ENCODE measurements at regions not wholly inside any gene's neighbourhood (a gene's known extent, or its start where the extent isn't known, plus 50 kb on each side); places are given as distances from the start of the nearest gene placed in this dataset.

- no peak overlapping the region for H3K4me3 ChIP-seq (ENCODE audit: low read depth, low read length)
- no peak for DNase-seq (ENCODE audit: low read depth)
- TF ChIP-seq CTCF (conservative IDR thresholded peaks at IDR 0.05; ENCODE audit: low read depth, low read length): no peak
Measured at GRCh38 chr13:66111628-66112027, 1118.5 kb downstream of the PCDH9 start.

GRCh38 chr13:66106246-66106645 lies 1123.9 kb downstream of the PCDH9 start:
- no peak overlapping the region for H3K4me3 ChIP-seq (ENCODE audit: low read depth, low read length)
- DNase-seq (ENCODE audit: low read depth): no peak
- no peak for TF ChIP-seq CTCF (conservative IDR thresholded peaks at IDR 0.05; ENCODE audit: low read depth, low read length)

GRCh38 chr13:66102864-66103263 lies 1127.3 kb downstream of the PCDH9 start:
- no peak for DNase-seq (ENCODE audit: low read depth)
- H3K4me3 ChIP-seq (ENCODE audit: low read depth, low read length): no peak overlapping the region
- TF ChIP-seq CTCF (conservative IDR thresholded peaks at IDR 0.05; ENCODE audit: low read depth, low read length): no peak

GRCh38 chr13:66099825-66100224 lies 1130.3 kb downstream of the PCDH9 start:
- no peak for TF ChIP-seq CTCF (conservative IDR thresholded peaks at IDR 0.05; ENCODE audit: low read depth, low read length)
- no peak for DNase-seq (ENCODE audit: low read depth)
- no peak overlapping the region for H3K4me3 ChIP-seq (ENCODE audit: low read depth, low read length)

GRCh38 chr13:66098931-66099628 lies 1131.1 kb downstream of the PCDH9 start:
- TF ChIP-seq CTCF (conservative IDR thresholded peaks at IDR 0.05; ENCODE audit: low read depth, low read length): no peak
- no peak for DNase-seq (ENCODE audit: low read depth)
- no peak overlapping the region for H3K4me3 ChIP-seq (ENCODE audit: low read depth, low read length)

GRCh38 chr13:66089711-66090110 lies 1140.4 kb downstream of the PCDH9 start:
- no peak for DNase-seq (ENCODE audit: low read depth)
- H3K4me3 ChIP-seq (ENCODE audit: low read depth, low read length): no peak overlapping the region
- no peak for TF ChIP-seq CTCF (conservative IDR thresholded peaks at IDR 0.05; ENCODE audit: low read depth, low read length)

GRCh38 chr13:66087269-66087710 lies 1142.8 kb downstream of the PCDH9 start:
- peak; percentile 9 for DNase-seq (ENCODE audit: low read depth)
- no peak overlapping the region for H3K4me3 ChIP-seq (ENCODE audit: low read depth, low read length)
- no peak for TF ChIP-seq CTCF (conservative IDR thresholded peaks at IDR 0.05; ENCODE audit: low read depth, low read length)
